SK-N-MC (cell line): ENCODE measurements at regions not wholly inside any gene's neighbourhood (a gene's known extent, or its start where the extent isn't known, plus 50 kb on each side); places are given as distances from the start of the nearest gene placed in this dataset.

Experiments
- DNase-seq: peaks from one replicate; pipeline ENCODE4 v3.0.0-alpha.2; 2011; ENCODE audit warnings: low read depth, low spot score
- H3K27ac ChIP-seq: fragments of 200-600 bp; sonication (generic); 2 replicates; pipeline ENCODE4 v1.5.1; 2016; ENCODE audit warnings: mixed run types
- H3K36me3 ChIP-seq: fragments of 200-600 bp; sonication (generic); 2 replicates; pipeline ENCODE4 v1.6.1; 2017; ENCODE audit warnings: antibody characterized with exemption, low read length, mixed read lengths; ENCODE audit not compliant: insufficient read depth
- H3K4me3 ChIP-seq: fragments of 200-600 bp; sonication (generic); 2 replicates; pipeline ENCODE4 v1.5.1; 2016
- H3K9ac ChIP-seq: fragments of 200-600 bp; sonication (generic); 2 replicates; pipeline ENCODE4 v1.8.0; 2017; ENCODE audit warnings: mixed run types, mixed read lengths; ENCODE audit not compliant: insufficient read length
- H3K9me3 ChIP-seq: fragments of 200-600 bp; sonication (generic); 2 replicates; pipeline ENCODE4 v1.6.1; 2017; ENCODE audit warnings: low read depth, mild to moderate bottlenecking, antibody characterized with exemption, low read length, moderate library complexity, mixed read lengths
- EZH2 ChIP-seq: fragments of 200-600 bp; sonication (generic); IDR thresholded peaks from one replicate; pipeline ENCODE4 v1.6.1; 2017; ENCODE audit warnings: antibody characterized with exemption
- FOXP2 ChIP-seq: optimal IDR thresholded peaks from 2 replicates; pipeline ENCODE3; 2011; ENCODE audit warnings: mild to moderate bottlenecking, moderate library complexity; ENCODE audit not compliant: insufficient read depth; ENCODE audit errors: extremely low read length, control extremely low read depth
- POLR2AphosphoS5 ChIP-seq: IDR thresholded peaks from 2 replicates; pipeline ENCODE4 v1.6.1; 2012; ENCODE audit warnings: mild to moderate bottlenecking, low read depth, low read length, borderline replicate concordance

DNA sequence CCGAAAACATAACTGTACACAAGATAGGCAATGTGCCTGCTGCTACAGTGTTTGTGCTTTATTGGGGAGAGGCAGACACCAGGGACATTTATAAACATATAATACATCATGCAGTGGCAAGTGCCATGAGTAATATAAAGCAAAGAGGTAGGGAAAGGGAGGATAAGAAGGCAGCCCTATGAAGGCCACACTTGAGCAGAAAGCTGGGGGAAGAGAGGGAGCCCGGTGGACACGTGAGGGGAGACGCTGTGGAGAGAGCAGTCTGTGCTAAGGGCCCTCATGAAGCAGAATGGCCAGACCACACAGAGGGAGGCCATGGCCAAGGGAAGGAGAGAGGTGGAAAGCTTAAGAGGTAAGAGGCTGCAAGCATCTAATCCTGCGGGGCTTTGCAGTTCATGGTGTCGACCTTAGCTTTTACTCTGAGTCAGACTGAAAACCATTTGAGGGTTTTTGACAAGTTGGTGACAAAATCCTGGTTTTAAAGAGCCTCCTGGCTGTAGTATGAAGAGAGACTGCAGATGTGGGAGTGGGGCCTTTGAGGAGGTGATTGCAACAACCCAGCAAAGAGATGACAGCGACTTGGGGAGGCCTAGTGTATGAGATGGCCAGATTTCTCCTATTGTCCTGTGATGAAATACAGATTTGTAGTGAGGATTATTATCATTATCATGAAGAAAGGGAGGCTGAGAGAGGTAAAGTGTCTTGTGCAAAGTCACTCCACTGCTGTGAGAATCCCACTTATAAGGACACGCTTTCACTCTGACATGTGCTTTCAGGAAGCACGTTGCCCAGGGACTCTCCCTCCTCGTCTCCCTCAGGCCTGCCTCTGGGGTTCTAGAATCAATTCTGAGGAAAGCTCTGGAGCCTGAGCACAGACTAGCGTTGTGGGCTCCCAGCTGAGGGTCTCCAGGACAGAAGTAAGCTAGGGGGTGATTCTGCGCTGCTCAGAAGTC, 192.9 kb downstream of the RHOU start:
- Histone ChIP-seq H3K4me3 (no peak overlapping the region), H3K27ac (no peak overlapping the region)
- TF ChIP-seq FOXP2 (no peak), EZH2 (no peak)

DNA sequence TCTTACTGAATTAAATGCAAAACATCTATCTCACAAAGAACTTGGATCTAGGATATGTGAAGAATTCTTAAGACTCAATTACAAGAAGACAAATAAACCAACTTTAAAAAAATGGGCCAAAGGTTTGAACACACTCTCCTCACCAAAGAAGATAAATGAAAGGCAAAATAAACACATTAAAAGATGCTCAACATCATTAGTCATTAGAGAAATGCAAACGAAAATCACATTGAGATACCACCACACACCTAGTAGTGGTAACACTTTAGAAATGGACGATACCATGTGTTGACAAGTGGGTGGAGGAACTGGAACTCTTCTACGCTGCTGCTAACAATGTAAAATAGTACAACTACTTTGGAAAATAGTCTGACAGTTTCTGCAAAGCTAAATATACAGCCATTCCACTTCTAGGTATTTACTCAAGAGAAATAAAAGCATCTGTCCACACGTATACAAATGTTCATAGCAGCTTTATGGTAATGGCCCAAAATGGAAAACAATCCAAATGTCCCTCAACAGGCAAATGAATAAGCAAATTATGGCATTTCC, 194.3 kb downstream of the RHOU start:
- no peak overlapping the region for H3K27ac ChIP-seq
- H3K4me3 ChIP-seq: no peak overlapping the region
- TF ChIP-seq POLR2AphosphoS5 (no peak), FOXP2 (no peak), EZH2 (no peak)
- DNase-seq: no peak
- H3K9me3 ChIP-seq: no peaks in the 10 kb centered on the region
- H3K9ac ChIP-seq: no peak overlapping the region
- H3K36me3 ChIP-seq: no peaks in the 10 kb centered on the region

More for the DNA sequence above, 192.9 kb downstream of the RHOU start:
- Histone ChIP-seq H3K9ac (no peak overlapping the region), H3K9me3 (no peaks in the 10 kb centered on the region), H3K36me3 (no peaks in the 10 kb centered on the region)
- no peak for DNase-seq

DNA sequence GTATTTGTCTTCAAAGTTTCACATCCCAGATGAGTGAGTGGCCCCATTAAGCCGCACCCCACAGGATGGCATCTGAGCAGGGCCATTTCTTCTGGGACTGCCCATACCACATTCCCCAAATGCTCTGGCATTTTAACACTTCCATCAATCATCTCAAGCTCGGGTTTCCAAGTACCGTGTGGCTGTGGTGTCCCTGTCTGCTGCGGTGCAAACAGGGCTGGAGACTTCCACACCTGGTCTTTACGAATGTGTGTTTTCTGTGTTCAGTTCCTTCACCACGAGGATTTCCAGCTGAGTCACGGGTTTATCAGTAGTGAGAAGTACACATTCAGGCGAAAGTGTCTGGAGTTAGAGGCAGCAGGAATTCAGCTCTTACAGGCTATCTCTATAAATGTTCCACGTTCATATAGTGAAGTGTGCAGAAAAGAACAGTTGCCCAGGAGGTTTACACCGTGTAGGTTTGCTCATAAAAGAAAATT, 195.2 kb downstream of the RHOU start:
- Histone ChIP-seq H3K36me3 (no peaks in the 10 kb centered on the region), H3K9ac (no peak overlapping the region), H3K4me3 (no peak overlapping the region), H3K9me3 (no peaks in the 10 kb centered on the region), H3K27ac (no peak overlapping the region)
- no peak for DNase-seq
- TF ChIP-seq FOXP2 (no peak), POLR2AphosphoS5 (no peak), EZH2 (no peak)

DNA sequence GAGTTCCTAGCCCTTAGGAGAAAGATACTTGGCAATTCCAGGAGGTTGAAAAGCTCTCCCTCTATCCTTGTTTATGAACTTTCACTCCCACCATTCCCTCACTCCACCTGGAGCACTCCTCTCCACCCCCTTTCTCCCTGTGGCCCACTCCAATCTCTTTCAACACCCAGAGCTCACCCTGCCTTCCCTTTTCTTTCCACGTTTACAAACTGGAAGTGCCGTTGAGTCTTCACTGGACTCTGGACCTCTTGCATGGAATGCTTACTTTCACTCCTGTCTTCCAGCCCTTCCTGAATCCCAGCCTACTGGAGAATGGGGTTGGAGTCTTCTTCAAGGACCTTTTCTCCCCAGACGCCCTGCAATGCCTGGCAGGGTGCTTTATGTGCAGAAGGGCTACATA, 198.5 kb downstream of the RHOU start:
- no peak for TF ChIP-seq POLR2AphosphoS5
- no peak for TF ChIP-seq FOXP2
- TF ChIP-seq EZH2: no peak
- Histone ChIP-seq H3K9ac (no peak overlapping the region), H3K27ac (no peak overlapping the region), H3K4me3 (no peak overlapping the region), H3K36me3 (no peaks in the 10 kb centered on the region), H3K9me3 (no peaks in the 10 kb centered on the region)
- DNase-seq: no peak

DNA sequence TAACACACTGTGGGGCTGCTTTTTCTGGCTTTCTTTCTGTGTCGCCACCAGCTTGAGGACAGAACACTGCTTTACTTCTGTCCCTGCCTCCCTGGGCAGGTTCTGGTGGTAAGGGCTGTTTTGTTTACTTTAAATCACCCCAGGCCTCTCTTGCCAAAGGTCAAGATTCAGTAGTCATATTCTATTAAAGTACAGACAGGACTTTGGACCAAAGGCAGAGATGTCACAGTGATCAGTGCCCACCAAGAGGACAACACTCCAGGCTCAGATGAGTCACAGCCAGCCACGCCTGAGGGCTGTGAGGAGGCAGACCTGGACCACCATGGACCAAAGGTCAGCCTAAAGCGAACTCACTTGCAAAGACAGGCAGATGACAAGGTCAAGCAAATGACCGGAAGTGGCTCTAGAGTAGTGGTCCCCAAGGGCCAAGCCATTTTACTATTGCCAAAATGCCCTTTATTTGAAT, 200.0 kb downstream of the RHOU start:
- no peaks in the 10 kb centered on the region for H3K36me3 ChIP-seq
- TF ChIP-seq POLR2AphosphoS5 (no peak), EZH2 (no peak), FOXP2 (no peak)
- H3K9me3 ChIP-seq: no peaks in the 10 kb centered on the region
- DNase-seq: no peak
- no peak overlapping the region for H3K9ac ChIP-seq
- no peak overlapping the region for H3K27ac ChIP-seq
- no peak overlapping the region for H3K4me3 ChIP-seq

DNA sequence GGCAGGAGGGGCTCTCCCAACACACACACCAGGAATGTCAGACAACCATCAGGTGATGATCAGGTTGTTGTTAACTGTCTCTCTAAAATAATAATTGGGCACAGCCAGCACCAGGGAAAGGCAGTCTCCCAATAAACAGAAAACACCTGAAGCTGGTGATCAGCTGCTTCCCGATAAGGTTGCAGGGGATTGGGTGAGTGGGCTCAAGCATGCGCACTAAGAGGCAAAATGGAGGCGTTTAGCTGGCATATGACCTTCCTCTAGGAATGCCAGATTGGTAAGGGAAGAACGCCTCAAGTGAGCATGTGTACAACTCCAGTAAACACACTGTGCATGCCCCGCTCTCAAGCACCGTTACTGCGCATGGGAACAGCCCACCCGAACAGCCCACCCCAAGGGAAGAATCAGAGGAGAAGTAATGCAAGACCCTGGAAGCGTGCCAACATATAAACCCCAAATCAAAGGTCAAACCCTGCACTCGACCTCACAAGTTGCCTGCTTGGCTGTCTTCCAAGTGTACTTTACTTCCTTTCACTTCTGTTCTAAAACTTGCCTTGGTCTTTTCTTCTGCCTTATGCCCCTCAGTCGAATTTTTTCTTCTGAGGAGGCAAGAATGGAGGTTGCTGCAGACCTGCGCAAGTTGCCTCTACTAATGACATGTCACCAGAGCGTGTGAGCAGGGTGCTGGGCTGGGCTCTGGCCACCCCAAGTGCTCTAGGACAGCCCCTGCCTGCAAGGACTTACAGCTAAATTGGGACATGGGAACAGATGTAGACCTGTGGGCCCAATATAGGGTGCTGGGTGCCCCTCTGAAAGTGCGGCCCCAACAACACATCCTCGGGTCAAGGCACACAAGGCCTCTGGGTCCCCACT, 200.8 kb downstream of the RHOU start:
- no peak for TF ChIP-seq FOXP2
- TF ChIP-seq EZH2: no peak
- no peak overlapping the region for H3K27ac ChIP-seq
- no peak overlapping the region for H3K9ac ChIP-seq
- H3K36me3 ChIP-seq: no peaks in the 10 kb centered on the region
- H3K9me3 ChIP-seq: no peaks in the 10 kb centered on the region
- no peak overlapping the region for H3K4me3 ChIP-seq
- no peak for DNase-seq

DNA sequence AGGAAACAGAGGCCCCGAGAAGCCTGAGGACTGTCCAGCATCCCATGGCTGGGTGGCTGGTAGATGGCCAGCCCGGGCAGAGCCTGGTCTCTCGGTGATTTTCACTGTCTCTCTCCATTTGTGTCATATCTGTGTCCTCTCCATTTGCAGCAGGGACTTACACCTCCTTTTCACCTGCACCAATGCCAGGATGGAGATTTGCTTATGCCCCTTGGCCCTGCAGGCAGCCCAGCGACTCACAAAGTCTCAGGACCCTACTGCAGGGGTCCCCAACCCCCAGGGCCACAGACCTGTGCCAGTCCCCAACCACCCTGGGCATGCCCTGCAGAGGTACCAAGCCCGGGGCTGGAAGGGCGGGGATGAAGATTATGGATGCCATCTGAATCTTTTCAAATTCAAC, 201.6 kb downstream of the RHOU start:
- DNase-seq: no peak
- TF ChIP-seq FOXP2: no peak
- no peak for TF ChIP-seq POLR2AphosphoS5
- TF ChIP-seq EZH2: no peak
- Histone ChIP-seq H3K27ac (no peak overlapping the region), H3K4me3 (no peak overlapping the region), H3K9me3 (no peaks in the 10 kb centered on the region), H3K36me3 (no peaks in the 10 kb centered on the region), H3K9ac (no peak overlapping the region)

DNA sequence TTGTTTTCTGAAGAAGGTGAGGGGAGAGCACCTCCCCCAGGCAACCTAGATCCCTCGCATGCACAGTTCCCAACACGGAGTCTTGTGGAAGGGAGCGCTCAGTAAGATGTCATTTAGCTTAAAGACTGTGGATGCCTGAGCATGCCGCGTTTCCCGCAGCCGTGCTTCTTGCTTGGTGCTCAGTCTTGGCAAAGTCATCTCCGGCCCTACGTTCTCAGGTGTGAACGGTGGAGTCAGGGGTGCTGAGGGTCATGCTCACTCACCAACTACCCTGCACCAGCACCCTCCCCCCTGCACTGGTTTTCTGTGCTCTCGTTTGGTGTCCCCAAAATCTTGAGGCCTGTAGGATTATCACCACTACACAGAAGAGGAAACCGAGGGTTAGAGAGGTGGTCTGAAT, 202.1 kb downstream of the RHOU start:
- H3K9ac ChIP-seq: no peak overlapping the region
- no peak overlapping the region for H3K4me3 ChIP-seq
- no peak for TF ChIP-seq EZH2
- TF ChIP-seq POLR2AphosphoS5: no peak
- no peak for TF ChIP-seq FOXP2
- H3K9me3 ChIP-seq: no peaks in the 10 kb centered on the region
- H3K36me3 ChIP-seq: no peaks in the 10 kb centered on the region
- no peak for DNase-seq
- H3K27ac ChIP-seq: no peak overlapping the region
